K562 (cell line): ENCODE measurements at regions not wholly inside any gene's neighbourhood (a gene's known extent, or its start where the extent isn't known, plus 50 kb on each side); places are given as distances from the start of the nearest gene placed in this dataset.

Source experiments
- ARID2 ChIP-seq: fragments of 450-650 bp; IDR thresholded peaks from 2 replicates; pipeline ENCODE4 v1.6.1; 2017; ENCODE audit warnings: antibody characterized with exemption, mild to moderate bottlenecking
- CHD4 ChIP-seq: fragments of 200-600 bp; sonication (generic); IDR thresholded peaks from 3 replicates; pipeline ENCODE4 v1.6.1; 2012; ENCODE audit warnings: low read depth, mild to moderate bottlenecking, mixed read lengths, low read length, inconsistent platforms; ENCODE audit not compliant: insufficient read depth, insufficient replicate concordance, poor library complexity, severe bottlenecking
- CTCF ChIP-seq, 3 experiments: IDR thresholded peaks in 2 of 3; conservative IDR thresholded peaks in 1 of 3; 2 replicates each; pipeline ENCODE4 v1.5.1; 2011 to 2012; ENCODE audit warnings: low read length in 3 of 3, mild to moderate bottlenecking in 3 of 3, control low read depth in 2 of 3, improper control_type of control experiment in 1 of 3, inconsistent platforms in 1 of 3, low read depth in 1 of 3, mixed read lengths in 1 of 3, moderate library complexity in 1 of 3; ENCODE audit not compliant: insufficient read depth in 2 of 3
- JUND ChIP-seq, 2 experiments: IDR thresholded peaks; 2 replicates in 1 of 2; 3 replicates in 1 of 2; pipeline ENCODE4 v1.6.1; 2011; ENCODE audit warnings: borderline replicate concordance in 2 of 2, low read depth in 2 of 2, low read length in 2 of 2, improper control_type of control experiment in 1 of 2, missing biosample characterization in 1 of 2, missing genetic modification characterization in 1 of 2, missing genetic modification reagents in 1 of 2
- POLR2A ChIP-seq: fragments of 450-650 bp; conservative IDR thresholded peaks from 2 replicates; pipeline ENCODE4 v1.6.1; 2016
- RNF219 ChIP-seq: fragments of 250-450 bp; sonication (Bioruptor Pico); IDR thresholded peaks from 2 replicates; pipeline ENCODE4 v1.5.0; 2022; ENCODE audit warnings: mild to moderate bottlenecking
- ZNF586 ChIP-seq: fragments of 450-650 bp; formaldehyde crosslinking; conservative IDR thresholded peaks from 2 replicates; pipeline ENCODE4 v1.4.0; 2020; ENCODE audit warnings: mild to moderate bottlenecking, moderate library complexity

GRCh38 chr5:5792106-5792505, 369.6 kb downstream of the ICE1 start:
- no peak for TF ChIP-seq CHD4
- TF ChIP-seq ZNF586 (CRISPR knock-in tag), result no peak
- TF ChIP-seq CTCF (IDR thresholded peaks at IDR 0.05 in 2 of 3, conservative IDR thresholded peaks at IDR 0.05 in 1 of 3; ENCODE audit: insufficient read depth in 2 of 3, low read depth in 1 of 3, low read length in 3 of 3), result no peak
- no peak for TF ChIP-seq ARID2
- no peak for TF ChIP-seq RNF219 (CRISPR knock-in tag)
- TF ChIP-seq POLR2A, result no peak
- TF ChIP-seq JUND (IDR thresholded peaks at IDR 0.05; ENCODE audit: borderline replicate concordance, low read depth, low read length), result no peak
- TF ChIP-seq JUND (tag; IDR thresholded peaks at IDR 0.05; ENCODE audit: borderline replicate concordance, low read depth, low read length), result no peak
